B cell (primary cell): ENCODE measurements at regions not wholly inside any gene's neighbourhood (a gene's known extent, or its start where the extent isn't known, plus 50 kb on each side); places are given as distances from the start of the nearest gene placed in this dataset.

Experiments
- ATAC-seq: fragments of 200-7000 bp; cut with Tn5 transposase; one replicate; pipeline ENCODE4 v1.10.0; 2021; ENCODE audit warnings: low read depth, mild to moderate bottlenecking, moderate number of reproducible peaks, moderate library complexity
- CTCF ChIA-PET: fragments of 350-600 bp; sonication (Branson Sonifier 250); formaldehyde crosslinking; loops from one replicate; lab custom pipeline; 2021; ENCODE audit warnings: antibody characterized with exemption, inconsistent platforms; lab: Charles Lee
- POLR2A ChIA-PET: fragments of 350-600 bp; sonication (Branson Sonifier 250); formaldehyde crosslinking; loops from one replicate; lab custom pipeline; 2021; ENCODE audit warnings: antibody characterized with exemption; lab: Charles Lee
- DNase-seq: peaks from one replicate; pipeline ENCODE4 v3.0.0; 2013
- H2AFZ ChIP-seq: 2 replicates; pipeline ENCODE4 v1.6.1; 2012; ENCODE audit warnings: mild to moderate bottlenecking, low read depth, low read length; ENCODE audit not compliant: insufficient read depth, poor library complexity, severe bottlenecking
- H3K27ac ChIP-seq, 2 donors: 1 replicate in 1 of 2; 2 replicates in 1 of 2; pipeline ENCODE4 v1.5.1; 2012 to 2013; ENCODE audit warnings: low read length in 2 of 2, mild to moderate bottlenecking in 2 of 2, moderate library complexity in 1 of 2
- H3K27me3 ChIP-seq, 4 experiments: fragments of 200-600 bp in 1 of 4; sonication (generic) in 1 of 4; replicated peaks in 1 of 4; 1 replicate in 2 of 4; 2 replicates in 2 of 4; pipeline versions ENCODE4 v1.6.1 to v1.7.0; 2013 to 2016; ENCODE audit warnings: low read length in 3 of 4, mild to moderate bottlenecking in 2 of 4, mixed read lengths in 1 of 4, moderate library complexity in 1 of 4; ENCODE audit not compliant: insufficient read depth in 4 of 4, control insufficient read depth in 3 of 4; ENCODE audit errors: control extremely low read depth in 1 of 4
- H3K36me3 ChIP-seq, 2 experiments: replicated peaks in 1 of 2; 1 replicate in 1 of 2; 2 replicates in 1 of 2; pipeline versions ENCODE4 v1.6.1 to v1.7.1; 2013; ENCODE audit warnings: low read length in 1 of 2; ENCODE audit not compliant: insufficient read depth in 2 of 2, control insufficient read depth in 1 of 2; ENCODE audit errors: control extremely low read depth in 1 of 2, extremely low read depth in 1 of 2
- H3K4me1 ChIP-seq, 2 donors: fragments of 200-600 bp in 1 of 2; sonication (generic) in 1 of 2; 1 replicate in 1 of 2; 2 replicates in 1 of 2; pipeline versions ENCODE4 v1.5.1 to v1.6.1; 2013 to 2017; ENCODE audit warnings: low read length in 2 of 2; ENCODE audit not compliant: control insufficient read depth in 2 of 2, insufficient read depth in 2 of 2
- H3K4me2 ChIP-seq: replicated peaks from 2 replicates; pipeline ENCODE3; 2012; ENCODE audit warnings: mild to moderate bottlenecking, low read depth, low read length; ENCODE audit not compliant: poor library complexity, severe bottlenecking
- H3K4me3 ChIP-seq, 5 experiments: fragments of 200-600 bp in 1 of 5; sonication (generic) in 1 of 5; 1 replicate in 3 of 5; 2 replicates in 2 of 5; pipeline versions ENCODE4 v1.5.1 to v1.7.0; 2011 to 2016; ENCODE audit warnings: low read length in 4 of 5, mild to moderate bottlenecking in 4 of 5, low read depth in 2 of 5, control low read depth in 1 of 5, moderate library complexity in 1 of 5; ENCODE audit not compliant: insufficient read depth in 1 of 5; ENCODE audit errors: control extremely low read depth in 1 of 5, extremely low read depth in 1 of 5
- H3K79me2 ChIP-seq: fragments of 200-600 bp; sonication (generic); one replicate; pipeline ENCODE4 v1.6.0; 2016; ENCODE audit warnings: low read length; ENCODE audit not compliant: control insufficient read depth, insufficient read depth
- H3K9ac ChIP-seq: fragments of 200-600 bp; sonication (generic); 2 replicates; pipeline ENCODE4 v1.6.1; 2017; ENCODE audit warnings: mild to moderate bottlenecking, low read length, moderate library complexity
- H3K9me3 ChIP-seq, 3 donors: one replicate each; pipeline versions ENCODE4 v1.6.1 to v1.7.1; 2013; ENCODE audit warnings: low read length in 2 of 3; ENCODE audit not compliant: control insufficient read depth in 2 of 3, insufficient read depth in 1 of 3; ENCODE audit errors: control extremely low read depth in 1 of 3
- H4K20me1 ChIP-seq: 2 replicates; pipeline ENCODE4 v1.6.0; 2012; ENCODE audit warnings: mild to moderate bottlenecking, low read length; ENCODE audit not compliant: insufficient read depth, control insufficient read depth, poor library complexity, severe bottlenecking
- H3K27ac Mint-ChIP-seq: one replicate; pipeline ENCODE4 v1.8.0; 2021; ENCODE audit warnings: mixed read lengths
- H3K27me3 Mint-ChIP-seq: one replicate; pipeline ENCODE4 v1.8.0; 2021; ENCODE audit warnings: mixed read lengths
- H3K4me1 Mint-ChIP-seq: one replicate; pipeline ENCODE4 v1.8.0; 2021; ENCODE audit warnings: mixed read lengths
- H3K4me3 Mint-ChIP-seq: one replicate; pipeline ENCODE4 v1.8.0; 2021; ENCODE audit warnings: mixed read lengths
- H3K9me3 Mint-ChIP-seq: one replicate; pipeline ENCODE4 v1.8.0; 2022; ENCODE audit warnings: mixed read lengths; ENCODE audit not compliant: insufficient read depth
- CTCF ChIP-seq: fragments of 200-600 bp; IDR thresholded peaks from one replicate; pipeline ENCODE4 v1.8.0; 2022; ENCODE audit warnings: antibody characterized with exemption, mild to moderate bottlenecking
- EZH2 ChIP-seq: IDR thresholded peaks from 2 replicates; pipeline ENCODE4 v1.6.1; 2012; ENCODE audit warnings: borderline replicate concordance, low read depth, mild to moderate bottlenecking, moderate library complexity, low read length; ENCODE audit not compliant: insufficient read depth, poor library complexity, severe bottlenecking
- WGBS: methylation state at CpG from one replicate; pipeline ENCODE4 v1.1.5; 2013; ENCODE audit warnings: missing lambda C conversion rate; ENCODE audit not compliant: insufficient coverage; 5-methylcytosine and 5-hydroxymethylcytosine counted together
- intact Hi-C: fragments of 100-400 bp; cut with micrococcal nuclease; formaldehyde crosslinking; loops from one replicate; pipeline ENCODE4 v1.10.0; 2022

- H3K79me2 ChIP-seq, result no peaks in the 10 kb centered on the region
- Mint-ChIP-seq H3K9me3 (peaks cover 2% of the 10 kb centered on the region), H3K4me1 (peaks cover 16% of the 10 kb centered on the region), H3K27me3 (no peaks in the 10 kb centered on the region), H3K4me3 (no peak overlapping the region), H3K27ac (no peak overlapping the region)
- peaks cover 10 to 15% of the 10 kb centered on the region in 2 donors for H3K4me1 ChIP-seq
- no peak overlapping the region for H3K4me2 ChIP-seq
- H4K20me1 ChIP-seq, result no peaks in the 10 kb centered on the region
- CTCF ChIA-PET, result no interaction called here
- no peaks in the 10 kb centered on the region for H3K36me3 ChIP-seq
- no peak overlapping the region for H2AFZ ChIP-seq
- no peak for DNase-seq
- no peak overlapping the region for H3K4me3 ChIP-seq
- no peak overlapping the region for H3K9ac ChIP-seq
- H3K9me3 ChIP-seq, result peaks cover 0 to 6% (median 0%) of the 10 kb centered on the region in 3 donors
- H3K27me3 ChIP-seq, result no peaks in the 10 kb centered on the region
- POLR2A ChIA-PET, result no interaction called here
- no peak for TF ChIP-seq EZH2
- TF ChIP-seq CTCF, result no peak
- intact Hi-C loops, result no loop called here
- 100% methylated on average over 2 of the region's 2 CpGs for WGBS
- H3K27ac ChIP-seq, result no peak overlapping the region
- ATAC-seq, result no peak
These were observed 215.0 kb upstream of the EEA1 start for GRCh38 chr12:93144109-93144508.

GRCh38 chr12:93145086-93145485, 216.0 kb upstream of the EEA1 start:
- H3K4me3 ChIP-seq, result no peak overlapping the region
- H3K9ac ChIP-seq, result no peak overlapping the region
- Mint-ChIP-seq H3K27ac (no peak overlapping the region), H3K4me1 (peaks cover 6% of the 10 kb centered on the region), H3K9me3 (peaks cover 2% of the 10 kb centered on the region), H3K27me3 (no peaks in the 10 kb centered on the region), H3K4me3 (no peak overlapping the region)
- no peaks in the 10 kb centered on the region for H4K20me1 ChIP-seq
- peaks cover 0 to 6% (median 0%) of the 10 kb centered on the region in 3 donors for H3K9me3 ChIP-seq
- peaks cover under 1 to 5% of the 10 kb centered on the region in 2 donors for H3K4me1 ChIP-seq
- H3K79me2 ChIP-seq, result no peaks in the 10 kb centered on the region
- H3K36me3 ChIP-seq, result no peaks in the 10 kb centered on the region
- intact Hi-C loops, result no loop called here
- no peak overlapping the region for H2AFZ ChIP-seq
- H3K4me2 ChIP-seq, result no peak overlapping the region
- no peak for ATAC-seq
- ChIA-PET POLR2A (no interaction called here), CTCF (interaction anchor here (0.8 to 1.0 kb wide), 2 partner anchors 9 to 22 kb away, joined by 3 to 5 read pairs; no protein-coding TSS in a partner anchor)
- H3K27me3 ChIP-seq, result no peaks in the 10 kb centered on the region
- no peak for DNase-seq
- TF ChIP-seq CTCF (no peak), EZH2 (no peak)
- 85% methylated on average over 5 of the region's 5 CpGs for WGBS
- H3K27ac ChIP-seq, result no peak overlapping the region
